NB4 (cell line): ENCODE measurements at regions not wholly inside any gene's neighbourhood (a gene's known extent, or its start where the extent isn't known, plus 50 kb on each side); places are given as distances from the start of the nearest gene placed in this dataset.
A peak's percentile ranks its signal among the peaks of the same experiment; 100 is the strongest.

Experiments
- DNase-seq: peaks from one replicate; pipeline ENCODE4 v3.0.0; 2010; ENCODE audit warnings: low read depth
- H3K4me3 ChIP-seq: one replicate; pipeline ENCODE4 v1.5.1; 2011; ENCODE audit warnings: mild to moderate bottlenecking, low read depth, low read length, moderate library complexity
- CTCF ChIP-seq: IDR thresholded peaks from one replicate; pipeline ENCODE4 v1.5.1; 2012; ENCODE audit warnings: low read depth, low read length
- MAX ChIP-seq: IDR thresholded peaks from 2 replicates; pipeline ENCODE4 v1.6.1; 2011; ENCODE audit warnings: low read depth, low read length
- MYC ChIP-seq: IDR thresholded peaks from 2 replicates; pipeline ENCODE4 v1.6.1; 2011; ENCODE audit warnings: low read depth, low read length
- POLR2A ChIP-seq: IDR thresholded peaks from 2 replicates; pipeline ENCODE4 v1.6.1; 2011; ENCODE audit warnings: mild to moderate bottlenecking; ENCODE audit not compliant: insufficient read length; ENCODE audit errors: extremely low read depth

- no peak overlapping the region for H3K4me3 ChIP-seq
- no peak for DNase-seq
- TF ChIP-seq MAX, result no peak
- no peak for TF ChIP-seq CTCF
- no peak for TF ChIP-seq MYC
- no peak for TF ChIP-seq POLR2A
Measured at GRCh38 chr2:239690651-239691631, 290.1 kb upstream of the HDAC4 start.

GRCh38 chr2:239689985-239690384 is 289.2 kb upstream of the HDAC4 start:
- H3K4me3 ChIP-seq, result no peak overlapping the region
- TF ChIP-seq MYC (no peak), POLR2A (no peak), MAX (no peak), CTCF (no peak)
- no peak for DNase-seq

GRCh38 chr2:239689410-239689809 is 288.6 kb upstream of the HDAC4 start:
- H3K4me3 ChIP-seq, result no peak overlapping the region
- TF ChIP-seq POLR2A (no peak), MAX (no peak), CTCF (no peak), MYC (no peak)
- no peak for DNase-seq

- H3K4me3 ChIP-seq, result no peak overlapping the region
- DNase-seq, result no peak
- TF ChIP-seq POLR2A (no peak), MYC (no peak), CTCF (no peak), MAX (no peak)
Measured at GRCh38 chr2:239688840-239689239, 288.0 kb upstream of the HDAC4 start.

- peak; percentile 37 for DNase-seq
- TF ChIP-seq CTCF (peak; percentile 47), POLR2A (no peak), MYC (no peak)
- H3K4me3 ChIP-seq, result no peak overlapping the region
Measured at GRCh38 chr2:239688122-239688681, 287.4 kb upstream of the HDAC4 start.

GRCh38 chr2:239687441-239687840 is 286.6 kb upstream of the HDAC4 start:
- TF ChIP-seq CTCF (no peak), POLR2A (no peak), MYC (no peak), MAX (no peak)
- DNase-seq, result no peak
- H3K4me3 ChIP-seq, result no peak overlapping the region
